GM23338 (cell line): ENCODE measurements at regions not wholly inside any gene's neighbourhood (a gene's known extent, or its start where the extent isn't known, plus 50 kb on each side); places are given as distances from the start of the nearest gene placed in this dataset.

ENCODE experiments used
- ATAC-seq: fragments of 200-7000 bp; cut with Tn5 transposase; 3 replicates; pipeline ENCODE4 v1.9.1; 2020
- DNase-seq: peaks from one replicate; pipeline ENCODE4 v3.0.0-alpha.2; 2015; ENCODE audit warnings: low spot score
- H2AFZ ChIP-seq: fragments of 200-600 bp; sonication (generic); 2 replicates; pipeline ENCODE4 v1.8.0; 2016; ENCODE audit warnings: antibody characterized with exemption, mild to moderate bottlenecking, moderate library complexity
- H3F3A ChIP-seq: fragments of 200-600 bp; sonication (generic); replicated peaks from 2 replicates; pipeline ENCODE4 v1.8.0; 2017; ENCODE audit warnings: antibody characterized with exemption, mixed run types, low read depth
- H3K27ac ChIP-seq: fragments of 200-600 bp; sonication (generic); 2 replicates; pipeline ENCODE4 v1.6.1; 2016; ENCODE audit warnings: low read depth
- H3K27me3 ChIP-seq: fragments of 200-600 bp; sonication (generic); 2 replicates; pipeline ENCODE4 v1.8.0; 2016; ENCODE audit warnings: mild to moderate bottlenecking, mixed run types, moderate library complexity; ENCODE audit not compliant: insufficient read depth
- H3K36me3 ChIP-seq: fragments of 200-600 bp; sonication (generic); 2 replicates; pipeline ENCODE4 v1.8.0; 2016; ENCODE audit warnings: mild to moderate bottlenecking; ENCODE audit not compliant: insufficient read depth
- H3K4me1 ChIP-seq: fragments of 200-600 bp; sonication (generic); 2 replicates; pipeline ENCODE4 v1.8.0; 2016; ENCODE audit warnings: mild to moderate bottlenecking, moderate library complexity; ENCODE audit not compliant: insufficient read depth
- H3K4me2 ChIP-seq: fragments of 200-600 bp; sonication (generic); 2 replicates; pipeline ENCODE4 v1.7.1; 2017; ENCODE audit warnings: mixed run types
- H3K4me3 ChIP-seq: fragments of 200-600 bp; sonication (generic); 2 replicates; pipeline ENCODE4 v1.6.1; 2016; ENCODE audit warnings: mixed run types
- H3K79me2 ChIP-seq: fragments of 200-600 bp; sonication (generic); replicated peaks from 2 replicates; pipeline ENCODE4 v1.8.0; 2017; ENCODE audit warnings: mild to moderate bottlenecking; ENCODE audit not compliant: insufficient read depth
- H3K9me2 ChIP-seq: fragments of 200-600 bp; sonication (generic); 2 replicates; pipeline ENCODE4 v1.8.0; 2017; ENCODE audit not compliant: insufficient read depth
- H4K20me1 ChIP-seq: fragments of 200-600 bp; sonication (generic); replicated peaks from 2 replicates; pipeline ENCODE4 v1.8.0; 2017; ENCODE audit warnings: mild to moderate bottlenecking; ENCODE audit not compliant: insufficient read depth
- H3K27ac Mint-ChIP-seq: 2 replicates; pipeline ENCODE4 v1.8.0; 2020; ENCODE audit warnings: inconsistent platforms, mild to moderate bottlenecking, moderate library complexity, mixed read lengths
- H3K27me3 Mint-ChIP-seq: 3 replicates; pipeline ENCODE4 v1.8.0; 2022; ENCODE audit warnings: low read depth, mild to moderate bottlenecking, moderate library complexity, mixed read lengths, inconsistent platforms; ENCODE audit not compliant: insufficient read depth, poor library complexity
- H3K36me3 Mint-ChIP-seq: 3 replicates; pipeline ENCODE4 v1.8.0; 2021; ENCODE audit warnings: low read depth, mild to moderate bottlenecking, inconsistent platforms, moderate library complexity, mixed read lengths
- H3K4me1 Mint-ChIP-seq: 3 replicates; pipeline ENCODE4 v1.8.0; 2020; ENCODE audit warnings: mild to moderate bottlenecking, inconsistent platforms, mixed read lengths
- H3K4me3 Mint-ChIP-seq: 3 replicates; pipeline ENCODE4 v1.8.0; 2021; ENCODE audit warnings: moderate library complexity, mild to moderate bottlenecking, inconsistent platforms, mixed read lengths
- H3K9me3 Mint-ChIP-seq: 3 replicates; pipeline ENCODE4 v1.8.0; 2020; ENCODE audit warnings: moderate library complexity, mild to moderate bottlenecking, inconsistent platforms, mixed read lengths
- CREB1 ChIP-seq: fragments of 250-450 bp; sonication (Bioruptor Pico); IDR thresholded peaks from 2 replicates; pipeline ENCODE4 v1.5.0; 2020; ENCODE audit warnings: low read depth, mild to moderate bottlenecking, moderate library complexity
- CTCF ChIP-seq, 2 experiments: fragments of 200-600 bp in 1 of 2; sonication (generic) in 1 of 2; conservative IDR thresholded peaks; 2 replicates each; pipeline versions ENCODE4 v1.5.1 to v1.6.1; 2016 to 2017; ENCODE audit warnings: antibody characterized with exemption in 2 of 2, low read depth in 2 of 2, mild to moderate bottlenecking in 2 of 2, moderate library complexity in 1 of 2
- EZH2 ChIP-seq: fragments of 200-600 bp; sonication (generic); IDR thresholded peaks from one replicate; pipeline ENCODE4 v1.8.0; 2017; ENCODE audit warnings: antibody characterized with exemption, mild to moderate bottlenecking, low read depth; ENCODE audit not compliant: unreplicated experiment
- EZH2phosphoT487 ChIP-seq: fragments of 200-600 bp; sonication (generic); IDR thresholded peaks from one replicate; pipeline ENCODE4 v1.8.1; 2018; ENCODE audit warnings: antibody characterized with exemption; ENCODE audit not compliant: unreplicated experiment
- JUNB ChIP-seq: IDR thresholded peaks from one replicate; pipeline ENCODE4 v1.6.1; 2016; ENCODE audit warnings: antibody characterized with exemption; ENCODE audit not compliant: unreplicated experiment
- NANOG ChIP-seq: IDR thresholded peaks from 2 replicates; pipeline ENCODE4 v1.6.1; 2016; ENCODE audit warnings: antibody characterized with exemption, borderline replicate concordance
- POLR2AphosphoS5 ChIP-seq: IDR thresholded peaks from 2 replicates; pipeline ENCODE4 v1.6.1; 2016; ENCODE audit warnings: antibody characterized with exemption, low read depth
- REST ChIP-seq: IDR thresholded peaks from one replicate; pipeline ENCODE4 v1.6.1; 2018; ENCODE audit warnings: antibody characterized with exemption; ENCODE audit not compliant: unreplicated experiment
- STAT1 ChIP-seq: IDR thresholded peaks from one replicate; pipeline ENCODE4 v1.6.1; 2016; ENCODE audit warnings: antibody characterized with exemption; ENCODE audit not compliant: unreplicated experiment
- ZNF114 ChIP-seq: fragments of 250-450 bp; sonication (Bioruptor Pico); IDR thresholded peaks from 2 replicates; pipeline ENCODE4 v1.5.0; 2020; ENCODE audit warnings: mild to moderate bottlenecking, moderate library complexity
- ZNF331 ChIP-seq: fragments of 250-450 bp; sonication (Bioruptor Pico); IDR thresholded peaks from 2 replicates; pipeline ENCODE4 v1.5.0; 2020; ENCODE audit warnings: low read depth, mild to moderate bottlenecking, moderate library complexity
- ZNF462 ChIP-seq: fragments of 250-450 bp; sonication (Bioruptor Pico); IDR thresholded peaks from 2 replicates; pipeline ENCODE4 v1.5.0; 2020; ENCODE audit warnings: mild to moderate bottlenecking, moderate library complexity
- TF ChIP-seq, protein P1 (sequence below): IDR thresholded peaks from 2 replicates; pipeline ENCODE4 v1.6.1; 2016; ENCODE audit warnings: antibody characterized with exemption

DNA sequence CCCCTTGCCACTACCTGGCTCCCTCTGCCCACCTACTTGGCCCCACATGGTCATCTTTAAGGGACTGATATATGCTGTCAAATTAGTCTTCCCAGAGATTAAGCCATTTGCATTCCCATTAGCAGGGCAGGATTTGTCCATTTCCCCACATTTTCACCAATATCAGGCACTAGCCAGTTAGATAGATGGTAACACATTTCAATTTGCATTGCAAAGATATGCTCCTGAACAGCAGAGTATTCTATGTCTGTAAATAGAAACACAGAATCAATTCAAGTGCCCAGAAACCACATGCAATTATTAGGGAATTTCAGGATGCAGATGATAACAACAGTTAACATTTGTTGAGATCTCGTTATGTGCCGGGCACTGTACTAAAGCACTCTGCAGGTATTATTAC lies 92.6 kb upstream of the IL12B start:
- 0 out of 2 replicates have a peak, but pooled peaks cover 9% of the 10 kb centered on the region for H3K9me2 ChIP-seq
- H4K20me1 ChIP-seq = no peaks in the 10 kb centered on the region
- no peaks in the 10 kb centered on the region for H3K9me3 Mint-ChIP-seq

More for the DNA sequence above, 92.6 kb upstream of the IL12B start:
- no peak for DNase-seq
- TF ChIP-seq EZH2 = no peak
- no peak for TF ChIP-seq STAT1
- TF ChIP-seq POLR2AphosphoS5 = no peak
- no peak for TF ChIP-seq CREB1 (CRISPR knock-in tag)
- TF ChIP-seq CTCF (conservative IDR thresholded peaks at IDR 0.05; ENCODE audit: low read depth in 2 of 2) = no peak
- no peak for TF ChIP-seq ZNF114 (CRISPR knock-in tag)
- TF ChIP-seq EZH2phosphoT487 = no peak
- TF ChIP-seq ZNF462 (CRISPR knock-in tag) = no peak
- no peak for TF ChIP-seq ZNF331 (CRISPR knock-in tag)
- no peak for TF ChIP-seq JUNB
- TF ChIP-seq REST = no peak
- no peak for TF ChIP-seq NANOG
- TF ChIP-seq, protein P1, sequence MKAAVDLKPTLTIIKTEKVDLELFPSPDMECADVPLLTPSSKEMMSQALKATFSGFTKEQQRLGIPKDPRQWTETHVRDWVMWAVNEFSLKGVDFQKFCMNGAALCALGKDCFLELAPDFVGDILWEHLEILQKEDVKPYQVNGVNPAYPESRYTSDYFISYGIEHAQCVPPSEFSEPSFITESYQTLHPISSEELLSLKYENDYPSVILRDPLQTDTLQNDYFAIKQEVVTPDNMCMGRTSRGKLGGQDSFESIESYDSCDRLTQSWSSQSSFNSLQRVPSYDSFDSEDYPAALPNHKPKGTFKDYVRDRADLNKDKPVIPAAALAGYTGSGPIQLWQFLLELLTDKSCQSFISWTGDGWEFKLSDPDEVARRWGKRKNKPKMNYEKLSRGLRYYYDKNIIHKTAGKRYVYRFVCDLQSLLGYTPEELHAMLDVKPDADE = no peak
- Histone ChIP-seq H3K36me3 (no peaks in the 10 kb centered on the region), H3K4me1 (no peaks in the 10 kb centered on the region), H3K4me2 (no peak overlapping the region), H3K27me3 (no peaks in the 10 kb centered on the region), H3K27ac (no peak overlapping the region), H3K4me3 (no peak overlapping the region), H3F3A (no peaks in the 10 kb centered on the region), H3K79me2 (no peaks in the 10 kb centered on the region), H2AFZ (no peak overlapping the region)
- Mint-ChIP-seq H3K27me3 (peaks cover 2% of the 10 kb centered on the region), H3K4me3 (no peak overlapping the region), H3K27ac (no peak overlapping the region), H3K36me3 (no peaks in the 10 kb centered on the region), H3K4me1 (peaks cover 15% of the 10 kb centered on the region)
- no peak for ATAC-seq
